ENCODE measurements at regions not wholly inside any gene's neighbourhood (a gene's known extent, or its start where the extent isn't known, plus 50 kb on each side); places are given as distances from the start of the nearest gene placed in this dataset.

GRCh38 chr1:14467112-14467511 lies 131.4 kb upstream of the KAZN start:
- TF ChIP-seq CREB1 (CRISPR knock-in tag; IDR thresholded peaks at IDR 0.05) = no peak
- TF ChIP-seq, protein P1, sequence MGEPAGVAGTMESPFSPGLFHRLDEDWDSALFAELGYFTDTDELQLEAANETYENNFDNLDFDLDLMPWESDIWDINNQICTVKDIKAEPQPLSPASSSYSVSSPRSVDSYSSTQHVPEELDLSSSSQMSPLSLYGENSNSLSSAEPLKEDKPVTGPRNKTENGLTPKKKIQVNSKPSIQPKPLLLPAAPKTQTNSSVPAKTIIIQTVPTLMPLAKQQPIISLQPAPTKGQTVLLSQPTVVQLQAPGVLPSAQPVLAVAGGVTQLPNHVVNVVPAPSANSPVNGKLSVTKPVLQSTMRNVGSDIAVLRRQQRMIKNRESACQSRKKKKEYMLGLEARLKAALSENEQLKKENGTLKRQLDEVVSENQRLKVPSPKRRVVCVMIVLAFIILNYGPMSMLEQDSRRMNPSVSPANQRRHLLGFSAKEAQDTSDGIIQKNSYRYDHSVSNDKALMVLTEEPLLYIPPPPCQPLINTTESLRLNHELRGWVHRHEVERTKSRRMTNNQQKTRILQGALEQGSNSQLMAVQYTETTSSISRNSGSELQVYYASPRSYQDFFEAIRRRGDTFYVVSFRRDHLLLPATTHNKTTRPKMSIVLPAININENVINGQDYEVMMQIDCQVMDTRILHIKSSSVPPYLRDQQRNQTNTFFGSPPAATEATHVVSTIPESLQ (CRISPR knock-in tag; IDR thresholded peaks at IDR 0.05) = no peak
- no peak for TF ChIP-seq ZNF396 (CRISPR knock-in tag; IDR thresholded peaks at IDR 0.05; ENCODE audit: borderline replicate concordance)
- TF ChIP-seq, protein P2, sequence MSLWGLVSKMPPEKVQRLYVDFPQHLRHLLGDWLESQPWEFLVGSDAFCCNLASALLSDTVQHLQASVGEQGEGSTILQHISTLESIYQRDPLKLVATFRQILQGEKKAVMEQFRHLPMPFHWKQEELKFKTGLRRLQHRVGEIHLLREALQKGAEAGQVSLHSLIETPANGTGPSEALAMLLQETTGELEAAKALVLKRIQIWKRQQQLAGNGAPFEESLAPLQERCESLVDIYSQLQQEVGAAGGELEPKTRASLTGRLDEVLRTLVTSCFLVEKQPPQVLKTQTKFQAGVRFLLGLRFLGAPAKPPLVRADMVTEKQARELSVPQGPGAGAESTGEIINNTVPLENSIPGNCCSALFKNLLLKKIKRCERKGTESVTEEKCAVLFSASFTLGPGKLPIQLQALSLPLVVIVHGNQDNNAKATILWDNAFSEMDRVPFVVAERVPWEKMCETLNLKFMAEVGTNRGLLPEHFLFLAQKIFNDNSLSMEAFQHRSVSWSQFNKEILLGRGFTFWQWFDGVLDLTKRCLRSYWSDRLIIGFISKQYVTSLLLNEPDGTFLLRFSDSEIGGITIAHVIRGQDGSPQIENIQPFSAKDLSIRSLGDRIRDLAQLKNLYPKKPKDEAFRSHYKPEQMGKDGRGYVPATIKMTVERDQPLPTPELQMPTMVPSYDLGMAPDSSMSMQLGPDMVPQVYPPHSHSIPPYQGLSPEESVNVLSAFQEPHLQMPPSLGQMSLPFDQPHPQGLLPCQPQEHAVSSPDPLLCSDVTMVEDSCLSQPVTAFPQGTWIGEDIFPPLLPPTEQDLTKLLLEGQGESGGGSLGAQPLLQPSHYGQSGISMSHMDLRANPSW (CRISPR knock-in tag; conservative IDR thresholded peaks at IDR 0.05; ENCODE audit: low read depth) = no peak
- TF ChIP-seq, protein P3, sequence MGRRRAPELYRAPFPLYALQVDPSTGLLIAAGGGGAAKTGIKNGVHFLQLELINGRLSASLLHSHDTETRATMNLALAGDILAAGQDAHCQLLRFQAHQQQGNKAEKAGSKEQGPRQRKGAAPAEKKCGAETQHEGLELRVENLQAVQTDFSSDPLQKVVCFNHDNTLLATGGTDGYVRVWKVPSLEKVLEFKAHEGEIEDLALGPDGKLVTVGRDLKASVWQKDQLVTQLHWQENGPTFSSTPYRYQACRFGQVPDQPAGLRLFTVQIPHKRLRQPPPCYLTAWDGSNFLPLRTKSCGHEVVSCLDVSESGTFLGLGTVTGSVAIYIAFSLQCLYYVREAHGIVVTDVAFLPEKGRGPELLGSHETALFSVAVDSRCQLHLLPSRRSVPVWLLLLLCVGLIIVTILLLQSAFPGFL (CRISPR knock-in tag; IDR thresholded peaks at IDR 0.05; ENCODE audit: borderline replicate concordance) = no peak
- TF ChIP-seq ZSCAN18 (CRISPR knock-in tag; IDR thresholded peaks at IDR 0.05) = no peak
- no peak for TF ChIP-seq NFYB (CRISPR knock-in tag; conservative IDR thresholded peaks at IDR 0.05; ENCODE audit: low read depth)
- TF ChIP-seq CTCF (IDR thresholded peaks at IDR 0.05) = no peak
- no peak for TF ChIP-seq NR3C1 (CRISPR knock-in tag; conservative IDR thresholded peaks at IDR 0.05; ENCODE audit: low read depth)
- no peak for TF ChIP-seq AFF4 (CRISPR knock-in tag; IDR thresholded peaks at IDR 0.05; ENCODE audit: borderline replicate concordance)
- TF ChIP-seq SP1 (CRISPR knock-in tag; conservative IDR thresholded peaks at IDR 0.05) = no peak
